Hematopoietic multipotent progenitor cell treated with erythropoietin and hydrocortisone succinate and interleukin-3 and kit ligand, for 15 days (in vitro differentiated cells): ENCODE measurements at regions not wholly inside any gene's neighbourhood (a gene's known extent, or its start where the extent isn't known, plus 50 kb on each side); places are given as distances from the start of the nearest gene placed in this dataset.
"Not testable (repeated sequence)": the region's sequence is repeated elsewhere in the genome, so short reads cannot be mapped to it uniquely, and the experiment has no call there.

ENCODE experiments used
- DNase-seq: peaks from one replicate; pipeline ENCODE4 v3.0.0-alpha.2; 2015; ENCODE audit warnings: low spot score

DNA sequence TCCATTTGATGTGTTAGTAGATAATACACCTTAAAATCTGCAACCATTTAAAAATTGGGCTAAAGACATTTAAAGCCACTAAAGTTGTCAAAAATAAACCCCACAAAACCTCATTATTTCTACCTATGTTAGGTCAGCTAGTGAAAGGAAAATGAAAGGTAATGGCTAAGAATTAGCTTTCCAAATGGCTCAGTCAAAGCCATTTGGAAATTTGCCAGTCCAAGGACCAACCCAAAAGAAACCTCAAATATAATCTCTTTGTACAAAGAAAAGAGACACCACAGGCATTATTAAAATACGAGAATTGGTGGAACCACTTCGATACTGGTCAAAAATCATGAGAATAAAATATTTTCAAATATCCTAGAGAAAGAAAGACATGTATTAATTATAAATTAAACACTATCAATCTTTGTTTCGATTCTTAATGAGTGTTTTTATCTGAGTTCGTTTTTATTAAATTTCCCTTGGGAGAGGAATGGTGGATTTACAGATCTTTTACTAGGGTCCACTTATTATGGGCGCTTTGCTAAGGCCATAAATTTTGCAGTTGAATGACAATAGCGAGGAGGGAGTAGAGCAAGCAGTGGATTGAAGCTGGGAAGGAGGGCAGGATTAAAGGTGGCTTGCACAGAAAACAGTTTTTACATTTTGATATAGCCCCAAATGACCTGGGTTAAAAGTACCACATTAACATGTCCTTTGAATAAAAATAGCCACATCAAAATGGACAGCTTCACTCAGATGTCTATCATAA is 116.8 kb upstream of the SHB start:
- DNase-seq: no peak

DNA sequence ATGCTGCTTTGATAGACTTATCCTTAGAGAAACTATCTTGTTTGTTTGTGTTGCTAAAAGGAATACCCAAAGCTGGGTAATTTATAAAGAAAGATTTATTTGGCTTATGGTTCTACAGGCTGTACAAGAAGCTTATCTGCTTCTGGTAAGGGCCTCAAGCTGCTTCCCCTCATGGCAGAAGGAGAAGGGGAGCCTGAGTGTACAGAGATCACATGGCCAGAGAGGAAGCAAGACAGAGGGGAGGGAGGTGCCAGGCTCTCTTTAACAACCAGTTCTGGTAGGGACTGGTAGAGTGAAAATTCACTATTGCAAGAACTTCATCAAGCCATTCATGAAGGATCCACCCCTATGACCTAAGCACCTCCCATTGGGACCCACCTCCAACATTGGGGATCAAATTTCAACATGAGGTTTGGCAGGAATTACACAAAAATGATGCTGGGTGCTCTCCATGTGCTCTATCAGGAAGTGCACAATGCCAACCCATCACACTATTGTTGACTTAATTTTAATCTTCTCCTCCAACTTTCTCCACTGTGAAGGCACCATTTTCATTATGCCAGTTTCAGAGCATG is 115.1 kb upstream of the SHB start:
- DNase-seq: no peak

DNA sequence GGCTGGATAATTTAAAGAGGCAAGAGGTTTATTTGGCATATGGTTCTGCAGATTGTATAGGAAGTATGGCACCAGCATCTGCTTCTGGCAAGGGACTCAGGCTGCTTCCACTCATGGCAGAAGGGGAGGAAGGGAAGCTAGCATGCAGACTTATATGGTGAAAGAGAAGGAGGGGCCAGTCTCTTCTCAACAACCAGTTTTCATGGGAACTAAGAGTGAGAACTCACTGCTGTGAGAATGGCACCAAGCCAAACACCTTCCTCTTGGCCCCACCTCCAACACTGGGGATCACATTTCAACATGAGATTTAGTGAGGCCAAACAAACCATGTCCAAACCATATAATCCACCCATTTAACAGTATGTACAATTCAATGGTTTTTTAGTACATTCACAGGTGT is 113.3 kb upstream of the SHB start:
- no peak for DNase-seq

DNA sequence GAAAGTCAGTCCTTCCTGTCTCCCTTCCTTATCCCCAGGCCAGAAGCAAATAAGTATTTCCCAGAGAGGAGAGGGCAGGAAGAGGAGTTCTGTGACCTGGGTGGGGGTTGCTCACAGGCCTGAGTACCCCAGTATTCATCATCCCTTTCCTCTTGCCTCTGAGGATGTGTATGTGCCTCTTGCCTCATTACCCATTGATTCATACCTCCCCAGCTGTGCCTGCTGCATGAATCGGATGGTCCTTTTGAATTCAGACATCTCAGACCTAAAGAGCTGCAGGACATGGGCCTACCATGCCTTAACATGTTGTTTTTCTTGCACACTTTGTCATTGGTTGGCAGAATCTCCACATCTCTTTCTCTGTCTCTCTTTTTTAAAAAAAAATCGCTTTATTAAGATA is 112.8 kb upstream of the SHB start:
- DNase-seq: no peak

DNA sequence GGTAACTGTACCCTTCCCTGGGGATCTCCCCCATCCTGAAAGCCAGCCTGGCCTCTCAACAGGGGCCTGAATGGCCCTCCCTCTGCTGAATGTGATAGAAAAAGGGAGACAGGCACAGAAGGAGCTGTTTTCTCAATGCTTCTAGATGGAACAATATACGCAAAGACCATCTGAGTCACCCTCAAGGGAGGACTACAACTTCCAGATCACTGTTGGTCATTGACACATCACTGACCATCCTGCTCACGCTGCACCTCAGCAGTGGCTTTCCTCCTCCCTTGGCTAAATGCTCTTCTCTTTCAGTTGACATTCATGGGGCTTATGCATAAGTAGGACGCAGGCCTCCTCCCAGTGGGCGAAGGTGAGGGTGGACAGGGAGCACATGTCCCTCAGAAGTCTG is 112.2 kb upstream of the SHB start:
- DNase-seq: no peak

DNA sequence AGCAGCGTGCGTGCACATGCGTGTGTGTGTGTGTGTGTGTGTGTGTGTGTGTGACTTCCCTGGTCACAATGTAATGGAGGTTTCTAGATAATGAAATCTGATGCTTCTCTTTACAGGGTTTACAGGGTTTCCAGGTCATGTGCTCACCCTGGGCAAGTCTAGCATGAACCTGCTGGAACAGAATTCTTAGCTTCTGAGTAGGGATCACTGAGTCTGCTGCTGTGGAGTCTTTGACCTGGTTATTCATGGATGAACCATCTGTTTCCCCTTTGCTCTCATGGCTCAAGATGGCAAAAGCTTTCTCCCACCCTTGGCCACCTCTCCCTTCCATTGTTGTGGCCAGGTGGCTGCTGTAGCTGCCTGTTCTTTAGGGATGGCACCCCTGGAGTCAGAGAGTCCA is 111.6 kb upstream of the SHB start:
- no peak for DNase-seq

DNA sequence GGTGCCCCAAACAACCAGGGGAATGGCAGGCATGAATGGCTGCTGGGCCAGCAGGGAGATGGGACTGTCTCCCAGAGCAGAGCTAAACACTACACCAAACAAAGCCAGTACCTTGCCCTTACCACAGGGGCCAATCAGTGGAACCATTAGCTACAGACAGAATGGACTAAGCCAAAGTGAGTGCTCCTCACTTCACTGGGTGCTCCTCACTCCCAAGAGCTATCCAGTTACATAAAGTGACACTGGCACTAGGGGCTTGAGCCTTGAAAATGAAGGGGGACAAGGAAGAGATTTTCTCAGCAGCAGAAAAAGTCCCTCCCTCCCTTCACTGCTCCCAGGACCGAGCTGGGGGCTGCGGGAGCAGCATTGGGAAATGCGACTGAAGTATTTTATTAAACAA is 110.9 kb upstream of the SHB start:
- no peak for DNase-seq

DNA sequence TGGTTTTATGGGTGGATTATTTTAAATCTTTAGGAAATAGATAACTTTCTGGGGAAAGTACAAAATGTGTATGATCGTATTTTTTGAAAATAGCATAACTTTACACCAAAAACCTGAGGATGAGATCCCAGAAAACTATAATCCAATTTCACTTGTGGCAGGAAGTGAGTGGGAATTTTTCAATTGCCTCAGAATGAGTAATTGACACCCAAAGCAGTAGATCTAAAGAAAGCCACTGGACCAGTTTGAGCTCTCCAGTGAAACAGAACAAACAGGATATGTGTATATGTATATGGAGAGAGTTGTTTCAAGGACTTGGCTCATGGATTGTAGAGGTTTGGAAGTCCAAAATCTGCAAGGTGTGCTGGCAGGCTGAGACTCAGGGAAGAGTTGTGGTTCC is 109.2 kb upstream of the SHB start:
- DNase-seq: no peak

DNA sequence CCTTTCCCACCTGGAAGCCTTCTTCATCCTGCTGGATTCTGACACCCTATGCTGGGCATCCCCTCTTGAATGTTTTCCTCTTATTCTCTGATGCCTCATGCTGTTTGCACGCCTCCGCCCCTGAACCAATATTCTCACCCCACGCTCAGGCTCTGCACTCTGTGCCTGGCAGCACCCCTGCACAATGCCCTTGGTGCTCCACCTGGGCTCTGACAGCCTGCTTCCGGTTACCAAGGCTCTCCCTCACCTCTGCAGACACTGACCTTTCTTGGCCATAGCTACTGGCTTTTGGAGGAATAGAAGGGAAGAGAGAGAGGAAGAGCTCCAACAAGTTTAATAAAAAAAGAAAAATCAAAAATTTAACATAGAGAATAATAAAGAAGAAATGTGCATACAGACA is 108.7 kb upstream of the SHB start:
- DNase-seq: no peak

DNA sequence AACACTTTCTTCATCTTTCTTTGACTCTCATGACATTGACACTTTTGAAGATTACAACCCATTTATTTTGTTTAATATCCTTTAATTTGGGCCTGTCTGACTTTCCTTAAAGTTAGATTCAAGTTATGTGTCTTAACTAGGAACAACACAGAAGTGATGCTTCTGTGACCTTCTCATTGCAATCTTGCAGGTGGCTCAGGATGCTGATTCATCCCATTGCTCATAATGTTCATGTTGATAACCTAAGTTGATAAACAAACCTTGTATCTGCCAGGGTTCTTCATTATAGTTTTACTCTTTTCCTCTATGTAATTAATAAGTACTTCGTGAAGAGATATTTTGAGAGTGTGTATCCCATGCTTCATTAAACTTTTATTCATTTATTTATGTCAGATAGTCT is 107.2 kb upstream of the SHB start:
- DNase-seq: no peak

DNA sequence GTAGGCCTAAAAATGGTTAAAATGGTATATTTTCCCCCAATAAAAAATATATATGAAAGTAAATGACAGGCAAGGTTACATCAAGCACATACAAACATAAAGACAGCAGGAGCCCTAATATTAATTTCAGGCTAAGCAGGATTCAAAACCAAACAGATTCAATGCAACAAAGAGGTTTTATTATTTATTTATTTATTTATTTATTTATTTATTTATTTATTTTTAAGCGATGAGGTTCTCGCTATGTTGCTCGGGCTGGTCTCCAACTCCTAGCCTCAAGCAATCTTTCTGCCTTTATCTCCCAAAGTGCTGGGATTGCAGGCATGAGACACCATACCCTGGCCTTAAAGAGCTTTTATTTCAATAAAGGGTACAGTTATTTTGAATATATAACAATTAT is 106.4 kb upstream of the SHB start:
- no peak for DNase-seq

DNA sequence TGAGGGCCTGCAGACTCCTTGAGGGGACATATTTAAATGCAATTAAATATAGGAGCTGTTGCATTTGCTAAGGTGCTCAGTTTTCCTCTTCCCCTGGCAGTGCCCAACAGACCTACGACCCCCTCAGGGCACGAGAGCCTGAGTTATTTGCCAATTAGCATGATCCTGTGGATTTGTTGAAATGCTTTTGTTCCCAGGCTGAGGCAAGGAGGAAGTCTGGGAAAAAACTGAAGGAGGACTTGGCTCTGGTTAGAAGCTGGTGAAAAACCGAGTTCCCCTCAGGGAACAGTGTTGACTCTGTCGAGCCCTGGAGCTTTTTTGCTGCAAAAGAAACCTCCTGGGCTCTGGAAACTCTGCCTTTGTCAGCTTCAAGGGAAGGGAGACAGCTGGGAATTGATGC is 103.6 kb upstream of the SHB start:
- no peak for DNase-seq

DNA sequence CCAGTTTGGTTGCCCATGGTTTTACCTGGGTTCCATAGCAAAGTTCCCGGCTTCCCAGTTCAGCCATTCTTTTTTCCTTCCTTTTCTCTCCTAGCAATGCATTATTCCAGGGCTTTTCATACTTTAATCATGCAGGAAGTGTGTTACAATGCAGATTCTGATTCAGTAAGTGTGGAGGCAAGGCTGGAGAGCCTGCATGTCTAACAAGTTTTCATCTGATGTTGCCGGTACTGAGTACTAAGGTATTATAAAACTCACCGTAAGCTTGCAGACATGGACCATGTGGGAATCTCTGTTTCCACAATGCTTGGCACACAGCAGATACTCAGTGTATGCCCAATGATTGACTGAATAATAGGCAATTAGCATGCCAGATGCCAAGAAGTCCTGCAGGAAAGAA is 102.9 kb upstream of the SHB start:
- DNase-seq: no peak

DNA sequence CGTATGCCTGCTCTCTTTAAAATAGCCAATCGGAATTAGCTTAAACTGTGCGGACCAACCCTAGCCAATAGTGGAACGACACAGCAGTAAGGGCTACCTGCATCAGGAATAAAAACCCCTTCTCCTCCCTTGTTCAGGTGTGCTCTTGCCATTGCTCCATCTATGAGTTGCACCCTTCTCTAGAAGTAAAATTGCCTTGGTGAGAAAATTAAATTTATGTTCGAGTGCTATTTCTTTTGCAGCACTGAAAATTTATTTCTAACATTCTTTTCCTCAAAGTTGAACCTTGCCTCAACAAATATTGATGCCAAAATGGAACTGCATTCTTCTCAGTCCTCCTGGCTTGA is 102.5 kb upstream of the SHB start:
- DNase-seq: no peak

DNA sequence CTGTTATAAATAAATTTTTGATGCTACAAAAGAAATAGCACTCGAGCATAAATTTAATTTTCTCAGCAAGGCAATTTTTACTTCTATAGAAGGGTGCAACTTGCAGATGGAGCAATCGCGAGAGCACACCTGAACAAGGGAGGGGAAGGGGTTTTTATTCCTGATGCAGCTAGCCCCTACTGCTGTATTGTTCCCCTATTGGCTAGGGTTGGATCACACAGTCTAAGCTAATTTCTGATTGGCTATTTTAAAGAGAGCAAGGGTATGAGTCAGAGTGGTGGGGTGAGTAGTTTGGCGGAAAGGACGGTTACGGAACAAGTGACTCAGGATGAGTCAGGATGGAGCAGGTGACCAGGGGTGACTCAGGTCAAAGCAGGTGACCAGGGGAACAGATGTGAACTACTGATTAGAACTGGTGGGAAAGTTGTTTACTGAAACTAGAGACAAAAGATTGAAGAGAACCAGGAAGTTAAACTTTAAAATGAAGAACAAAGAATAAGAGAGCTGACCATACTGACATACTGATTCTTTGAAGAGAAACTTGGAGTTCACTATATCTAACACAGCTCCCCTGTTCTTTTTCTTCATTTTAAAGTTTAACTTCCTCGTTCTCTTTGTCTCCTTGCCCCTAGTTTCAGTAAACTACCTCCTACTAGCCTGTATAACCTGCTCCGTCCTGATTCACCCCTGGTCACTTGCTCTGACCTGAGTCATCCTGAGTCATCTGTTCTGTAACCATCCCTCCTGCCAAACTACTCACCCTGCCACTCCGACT is 101.9 kb upstream of the SHB start:
- not testable (repeated sequence) for DNase-seq

DNA sequence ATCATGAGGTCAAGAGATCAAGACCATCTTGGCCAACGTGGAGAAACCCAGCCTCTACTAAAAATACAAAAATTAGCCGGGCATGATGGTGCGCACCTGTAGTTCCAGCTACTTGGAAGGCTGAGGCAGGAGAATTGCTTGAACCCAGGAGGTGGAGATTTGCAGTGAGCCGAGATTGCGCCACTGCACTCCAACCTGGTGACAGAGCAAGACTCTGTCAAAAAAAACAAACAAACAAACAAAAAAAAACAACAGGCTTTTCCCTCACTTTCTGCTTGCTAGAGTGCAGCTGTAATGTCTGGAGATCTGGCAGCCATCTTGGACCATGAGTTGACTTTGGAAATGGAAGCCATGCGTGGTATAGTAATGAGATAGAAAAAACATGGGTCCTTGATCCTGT is 101.1 kb upstream of the SHB start:
- DNase-seq: not testable (repeated sequence)

DNA sequence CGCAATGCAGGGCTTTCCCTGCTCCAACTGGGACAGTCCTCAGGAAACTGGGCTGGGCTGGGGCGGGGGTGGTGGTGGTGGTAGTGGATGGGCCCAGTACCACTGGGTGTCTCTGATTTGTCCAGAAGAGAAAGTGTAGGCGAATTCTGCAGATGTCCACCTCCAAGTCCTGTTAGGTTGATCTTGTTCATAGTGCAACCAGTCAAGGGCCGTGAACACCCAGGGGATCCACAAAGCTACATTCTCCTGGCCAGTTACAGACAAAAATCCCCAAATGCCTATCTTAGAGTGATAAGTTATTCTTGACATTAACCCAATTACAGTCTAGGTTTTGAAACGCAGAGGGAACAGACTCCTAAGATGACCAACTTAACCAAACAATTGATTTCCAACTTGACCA is 97.5 kb upstream of the SHB start:
- no peak for DNase-seq

DNA sequence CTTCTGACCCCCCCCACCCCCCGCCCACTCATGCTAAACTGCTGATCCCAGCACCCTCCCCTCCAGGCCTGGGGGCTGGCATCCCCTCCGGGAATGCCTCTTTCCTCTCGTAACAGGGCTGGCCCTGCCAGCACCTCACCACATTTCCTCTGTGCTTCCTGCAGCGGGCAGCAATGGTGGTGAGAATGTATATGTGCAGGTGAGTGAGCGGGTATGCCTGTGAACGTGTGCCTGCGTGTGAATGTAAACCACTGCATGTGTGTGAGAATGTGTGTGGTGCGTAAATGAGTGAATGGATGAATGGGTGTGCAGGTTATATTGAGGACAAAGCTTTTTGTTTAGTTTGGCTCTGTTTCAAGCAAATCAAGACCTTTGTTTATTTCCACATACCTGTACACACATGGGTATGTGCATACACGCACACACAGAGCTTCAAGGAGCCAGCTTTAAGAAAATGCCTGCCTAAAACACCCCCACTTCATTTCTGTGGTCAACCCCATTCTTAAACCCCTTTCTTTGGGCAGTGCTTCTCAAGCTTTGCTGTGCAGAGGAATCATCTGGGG is 95.7 kb upstream of the SHB start:
- DNase-seq: no peak

DNA sequence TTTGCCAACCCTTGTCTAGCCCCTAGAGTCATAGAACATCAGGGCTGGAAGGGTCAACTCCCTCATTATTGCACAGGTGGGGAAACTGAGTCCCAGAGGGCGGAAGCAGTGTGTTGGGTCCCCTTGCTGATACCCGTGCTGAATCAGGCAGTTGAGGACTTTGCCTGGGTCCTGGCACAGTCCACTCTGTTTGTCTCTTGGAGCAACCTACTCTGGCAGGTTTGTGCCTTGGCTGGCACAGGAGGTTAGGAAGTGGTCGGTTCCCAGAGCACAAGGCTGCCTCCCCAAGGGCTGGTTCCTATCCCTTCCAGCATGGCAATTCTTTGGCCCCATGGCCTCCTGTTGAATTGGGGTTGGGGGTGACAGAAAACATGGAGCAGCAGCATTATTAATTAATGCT is 94.5 kb upstream of the SHB start:
- DNase-seq: no peak

DNA sequence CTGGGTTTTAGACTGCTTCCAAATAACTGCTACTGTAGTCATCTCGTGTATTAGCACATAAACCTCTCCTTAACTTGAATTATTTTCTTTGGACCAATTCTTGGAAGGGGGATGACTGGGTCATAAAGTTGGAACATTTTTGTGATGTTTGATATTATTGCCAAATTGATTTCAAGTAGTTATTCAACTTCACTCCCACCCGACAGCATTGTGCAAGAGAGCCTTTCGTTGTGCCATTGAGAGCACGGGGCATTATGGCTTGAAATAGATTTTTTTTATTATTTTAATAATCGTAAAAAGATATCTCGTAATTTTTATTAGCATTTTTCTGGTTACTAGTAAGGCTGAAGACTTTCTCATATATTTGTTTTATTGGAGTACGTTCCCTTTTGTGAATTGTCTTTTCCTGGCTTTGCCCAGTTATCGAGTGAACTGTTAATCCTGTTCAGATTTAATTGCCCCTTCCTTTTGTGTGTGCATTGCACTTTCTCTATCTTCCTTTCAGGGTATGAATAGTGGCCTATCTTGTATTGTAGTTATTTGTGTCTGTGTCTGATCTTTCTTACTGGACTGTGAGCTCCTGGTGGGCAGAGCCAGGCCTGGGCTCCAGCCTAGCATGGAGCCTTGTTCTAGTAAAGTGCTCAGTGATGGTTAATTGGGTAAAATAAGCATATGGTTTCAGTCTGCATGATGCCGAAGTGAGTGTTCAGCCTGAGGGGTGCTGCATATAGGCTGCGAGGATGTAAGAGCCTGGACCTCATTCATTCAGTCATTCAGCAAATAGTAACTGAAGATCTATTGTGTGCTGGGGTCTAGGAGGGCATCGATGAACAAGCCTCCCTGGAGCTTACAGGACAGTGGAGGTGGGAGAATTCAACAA is 93.5 kb upstream of the SHB start:
- DNase-seq: no peak

DNA sequence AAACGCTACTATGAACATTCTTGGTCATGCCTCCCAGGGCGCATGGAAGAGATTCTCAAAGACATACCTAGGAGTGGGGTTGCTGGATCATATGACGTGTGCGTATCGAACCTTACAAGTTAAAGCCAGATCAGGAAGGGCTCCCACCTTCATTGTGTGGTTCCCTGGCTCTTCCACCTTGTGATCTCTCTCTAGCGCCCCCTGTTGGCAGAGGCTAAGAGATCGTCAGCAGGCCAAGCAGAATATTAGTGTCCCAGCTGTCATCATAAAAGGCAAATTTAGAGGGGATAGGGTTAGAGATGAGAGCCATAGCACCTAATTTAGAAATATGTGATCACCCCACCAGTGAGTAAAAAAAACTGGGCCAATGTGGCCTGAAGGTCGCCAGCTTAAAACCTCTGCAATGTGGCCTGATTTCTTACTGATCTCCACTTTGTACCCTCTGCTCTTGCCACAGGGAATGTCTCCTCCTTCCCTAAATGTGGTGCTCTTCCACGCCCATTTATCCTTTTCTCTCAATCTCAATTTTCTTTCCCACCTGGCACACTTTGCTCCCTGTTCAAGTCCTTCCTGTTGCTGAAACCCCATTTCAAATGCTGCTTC is 91.7 kb upstream of the SHB start:
- DNase-seq: peak; percentile 75

DNA sequence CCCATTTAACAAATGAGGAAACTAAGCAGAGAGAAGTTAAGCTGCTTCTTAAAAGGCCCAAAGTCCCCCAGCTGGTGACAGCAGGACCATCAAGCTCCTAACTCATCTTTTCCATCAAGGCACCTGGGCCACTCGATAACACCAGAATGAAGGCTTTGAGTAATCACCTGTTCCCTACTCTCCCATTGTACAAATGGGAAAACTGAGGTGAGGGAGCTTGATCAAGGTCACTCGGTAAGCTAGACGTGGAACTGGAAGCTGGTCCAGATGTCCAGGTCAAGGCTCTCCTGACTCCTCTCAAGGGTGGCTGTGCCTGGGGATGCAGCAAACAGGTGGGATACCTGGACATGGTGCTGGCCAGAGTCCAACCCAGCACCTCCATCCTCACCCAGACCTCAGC is 90.6 kb upstream of the SHB start:
- DNase-seq: no peak
